GM18507 (cell line): ENCODE measurements at regions not wholly inside any gene's neighbourhood (a gene's known extent, or its start where the extent isn't known, plus 50 kb on each side); places are given as distances from the start of the nearest gene placed in this dataset.

ENCODE experiments used
- DNase-seq: peaks from one replicate; pipeline ENCODE4 v3.0.0; 2011; ENCODE audit warnings: low read depth; ENCODE audit not compliant: insufficient read length; ENCODE audit errors: extremely low spot score
- FAIRE-seq: peaks from 2 replicates; lab custom pipeline; 2011; peaks lifted over from hg19 to GRCh38; lab: Jason Lieb, UNC

DNA sequence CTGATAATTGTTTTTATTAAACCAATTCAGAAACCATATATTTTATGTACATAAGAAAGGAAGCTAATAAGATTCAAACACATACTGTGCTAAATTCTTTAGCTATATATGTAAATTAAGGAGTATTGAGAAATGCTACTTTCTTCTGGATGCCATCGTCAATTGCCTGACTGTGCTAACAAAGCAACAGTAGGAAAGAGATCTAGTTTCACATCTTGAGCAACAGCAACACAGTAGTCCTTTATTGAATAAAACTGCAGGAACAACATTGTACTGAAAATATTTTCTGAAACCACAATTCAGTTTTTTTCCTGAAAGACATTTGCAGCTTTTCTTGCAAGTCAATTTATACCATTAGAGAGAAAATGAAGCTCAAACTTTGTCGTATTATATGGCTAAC is 1404.9 kb upstream of the SLC39A10 start:
- FAIRE-seq (no peak), DNase-seq (no peak)

DNA sequence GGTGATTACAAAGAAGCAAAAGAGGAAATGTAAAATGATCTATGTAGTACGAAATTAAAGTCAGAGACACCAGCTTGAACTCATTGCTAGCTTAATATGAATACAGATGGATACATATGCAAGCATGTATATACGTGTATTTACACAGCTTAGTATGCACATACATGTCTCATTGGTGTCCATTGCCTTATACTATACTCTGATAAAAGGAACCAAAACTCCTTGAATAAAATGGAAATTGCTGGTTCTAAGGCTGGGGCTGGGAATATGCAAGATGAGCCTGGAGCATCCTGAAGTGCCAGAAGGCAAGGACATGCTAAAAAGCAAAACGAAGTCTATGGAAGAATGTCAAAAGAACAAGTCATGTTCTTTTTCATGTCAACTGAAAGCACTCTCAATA is 1424.4 kb upstream of the SLC39A10 start:
- DNase-seq (no peak), FAIRE-seq (no peak)

DNA sequence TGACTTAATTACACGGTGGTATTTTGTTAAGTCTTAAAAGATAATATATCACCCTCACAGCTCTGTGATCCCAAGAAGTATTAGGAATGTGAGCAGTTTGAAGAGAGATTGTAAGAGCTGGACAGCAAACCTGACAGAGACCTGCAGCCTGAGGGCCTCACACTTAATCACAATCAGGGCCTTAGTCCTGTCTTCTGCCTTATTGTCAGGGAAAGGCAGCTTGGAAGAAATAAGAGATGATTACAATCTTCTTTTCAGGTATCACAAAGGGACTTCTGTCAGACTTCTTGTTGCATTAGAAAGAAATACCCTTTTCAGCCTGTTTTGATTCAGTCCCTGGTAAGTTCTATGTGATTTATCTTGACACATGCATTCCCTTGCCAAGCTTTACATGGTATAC is 1433.8 kb upstream of the SLC39A10 start:
- FAIRE-seq, result no peak
- no peak for DNase-seq

DNA sequence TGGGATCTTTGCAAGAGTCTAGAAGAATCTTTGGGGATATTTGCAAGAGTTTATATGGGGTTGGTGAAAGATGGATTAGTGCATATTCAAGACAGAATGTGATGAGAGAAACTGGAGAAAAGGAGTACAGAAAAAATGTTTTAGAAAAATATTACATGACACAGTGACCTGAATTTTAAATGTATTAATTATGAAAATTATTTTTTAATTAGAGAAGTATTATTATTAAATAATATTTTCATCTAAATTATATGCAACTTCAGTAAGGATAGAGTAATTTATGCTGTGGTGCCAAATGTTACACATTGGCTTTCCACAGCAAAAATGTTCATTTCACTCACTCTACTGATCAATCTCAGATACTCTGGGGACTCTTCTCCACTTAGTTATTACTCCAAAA is 1442.8 kb upstream of the SLC39A10 start:
- FAIRE-seq (no peak), DNase-seq (no peak)

DNA sequence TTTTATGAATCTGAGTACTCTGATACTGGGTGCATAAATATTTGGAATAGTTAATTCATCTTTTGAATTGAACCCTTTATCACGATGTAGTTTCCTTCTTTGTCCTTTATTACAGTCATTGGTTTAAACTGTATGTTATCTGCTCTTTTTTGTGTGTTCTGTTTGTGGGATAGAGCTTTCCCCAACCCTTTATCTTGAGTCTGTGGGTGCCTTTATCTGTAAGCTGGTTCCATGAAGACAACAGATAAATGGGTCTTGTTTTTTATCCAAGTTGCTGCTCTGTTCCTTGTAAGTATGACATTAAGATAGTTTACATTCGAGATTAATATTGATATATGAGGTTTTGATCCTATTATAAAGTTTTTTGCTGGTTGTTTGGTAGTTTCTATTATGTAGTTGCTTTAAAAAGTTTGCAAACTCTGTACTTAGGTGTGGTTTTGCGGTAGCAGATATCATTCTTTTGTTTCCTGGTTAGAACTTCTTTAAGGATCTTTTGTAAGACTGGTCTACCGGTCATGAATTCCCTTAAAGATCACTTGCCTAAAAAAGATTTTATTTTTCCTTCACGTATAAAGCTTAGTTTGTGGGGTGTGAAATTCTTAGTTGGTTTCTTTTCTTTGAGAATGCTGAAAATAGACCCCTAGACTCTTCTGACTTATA is 1451.3 kb upstream of the SLC39A10 start:
- no peak for FAIRE-seq

DNA sequence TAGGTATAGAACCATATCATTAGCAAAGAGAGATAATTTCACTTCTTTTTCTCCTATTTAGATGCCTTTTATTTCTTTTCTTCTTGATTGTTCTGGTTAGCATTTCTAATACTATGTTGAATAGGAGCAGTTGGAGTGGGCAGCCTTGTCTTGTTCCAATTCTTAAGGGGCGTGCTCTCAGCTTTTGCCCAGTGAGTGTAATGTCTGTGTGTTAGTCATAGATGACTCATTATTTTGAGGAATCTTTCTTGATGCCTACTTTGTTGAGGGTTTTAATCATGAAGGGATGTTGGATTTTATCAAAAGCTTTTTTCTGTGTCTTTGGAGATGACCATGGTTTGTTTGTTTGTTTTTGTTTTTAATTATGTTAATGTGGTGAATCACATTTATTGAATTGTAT is 1453.1 kb upstream of the SLC39A10 start:
- DNase-seq, result no peak
- FAIRE-seq, result no peak

More for the DNA sequence above, 1451.3 kb upstream of the SLC39A10 start:
- DNase-seq, result no peak

DNA sequence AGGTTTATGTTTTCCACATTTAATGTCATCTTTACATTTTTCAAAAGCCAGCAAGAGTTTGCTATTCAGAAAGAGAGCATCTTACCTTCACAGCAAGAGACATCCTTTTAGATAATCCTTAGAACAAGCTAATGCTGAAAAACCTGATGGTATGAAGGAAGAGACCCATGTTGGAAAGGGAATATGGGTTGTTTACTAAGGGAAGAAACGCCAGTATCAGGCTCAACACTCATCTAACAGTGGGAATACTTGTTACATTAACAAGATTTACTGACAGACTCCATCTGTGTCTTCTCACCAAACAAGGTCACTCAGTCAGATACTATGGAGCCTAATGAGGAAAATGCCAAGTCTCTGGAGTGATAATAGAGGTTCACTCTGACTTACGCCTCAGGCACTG is 1474.1 kb upstream of the SLC39A10 start:
- DNase-seq, result no peak
- no peak for FAIRE-seq

DNA sequence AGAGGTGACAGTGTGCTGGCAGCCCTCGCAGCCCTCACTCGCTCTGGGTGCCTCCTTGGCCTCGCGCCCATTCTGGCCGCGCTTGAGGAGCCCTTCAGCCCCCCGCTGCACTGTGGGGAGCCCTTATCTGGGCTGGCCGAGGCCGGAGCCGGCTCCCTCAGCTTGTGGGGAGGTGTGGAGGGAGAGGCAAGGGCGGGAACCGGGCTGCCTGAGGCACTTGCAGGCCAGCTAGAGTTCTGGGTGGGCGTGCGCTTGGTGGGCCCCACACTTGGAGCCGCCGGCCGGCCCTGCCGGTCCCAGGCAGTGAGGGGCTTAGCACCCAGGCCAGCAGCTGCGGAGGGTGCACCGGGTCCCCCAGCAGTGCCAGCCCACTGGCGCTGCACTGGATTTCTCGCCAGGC is 1480.9 kb upstream of the SLC39A10 start:
- FAIRE-seq, result no peak
- no peak for DNase-seq

DNA sequence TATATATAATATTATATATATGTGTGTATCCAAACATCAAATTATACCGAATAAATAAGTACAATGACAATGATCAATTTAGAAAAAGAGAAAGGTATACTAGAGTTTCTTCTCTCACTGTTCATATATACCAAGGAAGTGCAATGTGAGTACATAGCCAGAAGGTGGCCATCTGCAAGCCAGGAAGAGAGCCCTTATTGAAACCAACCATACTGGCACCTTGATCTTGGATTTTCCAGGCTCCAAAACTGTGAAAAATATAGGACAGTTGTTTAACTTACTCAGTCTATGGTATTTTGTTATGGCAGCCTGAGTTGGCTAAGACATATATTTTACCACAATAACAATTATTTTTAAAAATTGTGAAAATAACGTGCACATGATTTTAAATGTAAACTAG is 1490.2 kb upstream of the SLC39A10 start:
- DNase-seq, result no peak
- FAIRE-seq, result no peak

DNA sequence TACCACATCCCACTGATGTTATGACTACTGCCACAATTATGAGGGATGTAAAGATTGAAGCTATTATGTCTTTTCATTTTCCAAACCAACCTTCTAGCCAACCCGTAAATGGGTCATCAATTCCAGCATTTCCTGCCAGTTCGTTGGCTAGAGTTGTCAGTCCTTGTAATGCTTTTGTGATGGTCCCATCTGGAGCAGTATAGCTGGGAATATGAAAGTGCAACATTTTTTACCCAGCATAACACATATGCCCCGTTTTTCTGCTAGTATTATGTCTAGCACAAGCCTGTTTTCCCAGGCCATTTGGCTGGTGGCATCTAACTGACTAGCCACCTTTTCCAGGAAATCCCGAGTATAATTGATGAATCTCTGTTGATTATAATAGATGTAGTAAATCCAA is 1501.6 kb upstream of the SLC39A10 start:
- DNase-seq, result no peak
- no peak for FAIRE-seq

DNA sequence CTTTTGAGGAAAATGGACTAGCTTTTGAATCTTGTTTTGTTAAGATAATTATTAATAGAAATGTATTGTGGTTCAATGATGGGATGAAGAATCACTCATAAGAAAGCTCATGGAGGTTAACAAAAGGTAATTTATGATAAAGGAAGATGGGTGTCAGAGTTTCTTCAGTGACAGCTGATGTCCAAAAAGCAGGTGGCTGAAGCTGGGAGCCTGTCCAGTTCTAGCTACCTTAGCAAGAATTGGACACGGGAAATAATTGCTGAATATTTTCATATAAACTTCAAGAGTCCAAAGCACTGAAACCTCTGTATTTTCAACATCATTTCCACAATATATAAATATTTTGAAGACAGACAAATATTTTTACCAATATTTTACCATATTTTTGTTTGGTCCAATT is 1505.8 kb upstream of the SLC39A10 start:
- no peak for FAIRE-seq
- DNase-seq, result no peak

DNA sequence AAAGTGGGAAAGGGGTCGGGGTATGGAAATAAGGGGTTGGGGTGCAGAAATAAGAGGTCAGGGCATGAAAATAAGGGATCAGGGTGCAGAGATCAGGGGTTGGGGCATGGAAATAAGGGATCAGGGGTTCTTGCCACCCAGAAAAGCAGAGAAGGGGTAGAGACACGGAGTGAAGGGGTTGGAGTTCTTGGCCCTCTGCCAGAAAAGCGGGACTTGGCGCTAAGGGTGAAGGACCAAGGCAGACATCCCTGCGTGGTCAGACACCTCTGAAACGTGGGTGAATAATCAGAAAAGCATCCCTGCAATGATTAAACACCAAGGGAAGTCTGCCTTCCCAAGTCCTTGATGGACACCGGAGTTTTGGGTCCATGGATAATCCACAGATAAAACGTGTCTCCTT is 1521.6 kb upstream of the SLC39A10 start:
- FAIRE-seq, result no peak

DNA sequence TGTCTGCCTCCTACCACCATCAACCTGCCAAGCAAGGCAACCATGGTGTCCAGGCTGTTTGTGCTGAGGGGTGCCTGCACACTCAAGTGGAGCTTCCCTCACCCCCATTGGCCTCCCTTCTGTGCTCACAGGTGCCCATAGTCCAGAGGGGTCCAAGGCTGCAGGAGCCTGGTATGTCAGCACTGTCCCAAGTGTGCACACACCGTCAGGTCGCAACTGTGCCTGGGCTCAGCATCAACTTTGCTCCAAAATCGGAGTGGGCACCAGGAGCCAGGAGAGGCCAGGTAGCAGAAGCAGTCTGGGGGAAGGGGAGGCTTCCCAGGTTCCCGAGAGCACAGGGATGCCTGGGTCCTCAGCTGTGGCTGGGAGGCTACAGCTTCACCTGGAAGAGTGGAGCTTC is 1528.2 kb upstream of the SLC39A10 start:
- DNase-seq (no peak), FAIRE-seq (no peak)

More for the DNA sequence above, 1521.6 kb upstream of the SLC39A10 start:
- no peak for DNase-seq

DNA sequence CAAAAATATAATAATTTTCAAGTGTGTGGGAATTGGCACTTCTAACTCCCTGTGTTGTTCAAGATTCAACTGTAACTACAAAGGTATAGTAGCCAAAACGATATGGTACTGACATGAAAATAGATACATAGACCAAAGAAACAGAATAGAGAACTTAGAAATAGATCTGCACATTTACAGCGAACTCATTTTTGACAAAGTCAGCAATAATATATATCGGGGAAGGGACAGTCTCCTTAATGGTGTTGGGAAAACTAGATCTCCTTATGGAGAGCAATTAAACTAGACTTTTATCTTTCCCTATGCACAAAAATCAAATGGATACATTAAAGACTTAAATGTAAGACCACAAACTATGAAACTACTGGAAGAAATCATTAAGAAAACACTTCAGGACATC is 1530.6 kb upstream of the SLC39A10 start:
- FAIRE-seq (no peak), DNase-seq (no peak)

DNA sequence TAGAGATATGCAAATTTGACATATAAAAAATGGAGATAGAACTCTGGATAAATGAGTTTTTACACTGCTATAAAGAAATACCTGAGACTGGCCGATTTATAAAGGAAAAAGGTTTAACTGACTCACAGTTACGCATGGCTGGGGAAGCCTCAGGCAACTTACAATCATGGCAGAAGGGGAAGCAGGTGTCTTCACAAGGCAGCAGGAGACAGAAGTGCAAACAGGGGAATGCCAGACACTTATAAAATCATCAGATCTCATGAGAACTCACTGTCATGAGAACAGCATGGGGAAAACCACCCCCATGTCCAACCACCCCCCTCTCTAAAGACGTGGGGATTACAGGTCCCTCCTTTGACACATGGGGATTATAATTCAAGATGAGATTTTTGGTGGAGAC is 1540.2 kb upstream of the SLC39A10 start:
- FAIRE-seq (no peak), DNase-seq (no peak)

DNA sequence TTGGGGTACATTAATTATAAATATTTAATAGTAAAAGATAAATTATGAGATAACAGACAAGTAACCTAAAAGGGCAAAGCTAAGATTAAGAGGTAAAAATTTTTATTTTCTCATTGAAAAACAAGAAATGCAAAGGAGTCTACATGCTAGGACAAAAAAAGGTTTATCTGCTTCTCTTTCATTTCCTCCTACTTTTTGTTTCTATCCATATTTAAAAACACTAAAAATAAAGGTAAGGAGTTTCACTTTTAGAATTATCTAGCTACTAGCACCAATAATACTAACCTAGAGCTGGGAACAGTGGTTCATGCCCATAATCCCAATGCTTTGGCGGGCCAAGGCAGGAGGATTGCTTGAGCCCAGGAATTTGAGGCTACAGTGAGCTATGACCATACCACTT is 1551.7 kb upstream of the SLC39A10 start:
- no peak for DNase-seq
- no peak for FAIRE-seq

DNA sequence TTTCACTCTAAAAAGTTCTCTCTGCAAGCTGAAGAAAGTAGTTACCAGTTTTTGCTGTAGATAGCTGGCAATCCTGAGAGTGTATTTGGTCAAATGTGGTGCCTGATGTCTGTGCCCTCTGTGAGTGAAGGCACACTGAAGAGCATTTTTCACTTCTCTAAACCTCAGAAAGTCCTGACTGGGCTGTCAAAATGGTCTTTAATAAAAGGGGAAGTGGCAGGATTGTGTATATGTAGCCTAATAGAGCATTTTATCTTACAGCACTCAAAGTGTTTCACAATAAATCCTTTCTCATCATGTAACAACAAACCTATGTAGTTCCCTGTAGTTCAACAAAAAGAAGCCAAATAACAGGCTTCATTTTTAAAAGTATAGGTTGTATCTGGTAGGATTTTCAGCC is 1552.3 kb upstream of the SLC39A10 start:
- peak; percentile 83 for FAIRE-seq
- no peak for DNase-seq

DNA sequence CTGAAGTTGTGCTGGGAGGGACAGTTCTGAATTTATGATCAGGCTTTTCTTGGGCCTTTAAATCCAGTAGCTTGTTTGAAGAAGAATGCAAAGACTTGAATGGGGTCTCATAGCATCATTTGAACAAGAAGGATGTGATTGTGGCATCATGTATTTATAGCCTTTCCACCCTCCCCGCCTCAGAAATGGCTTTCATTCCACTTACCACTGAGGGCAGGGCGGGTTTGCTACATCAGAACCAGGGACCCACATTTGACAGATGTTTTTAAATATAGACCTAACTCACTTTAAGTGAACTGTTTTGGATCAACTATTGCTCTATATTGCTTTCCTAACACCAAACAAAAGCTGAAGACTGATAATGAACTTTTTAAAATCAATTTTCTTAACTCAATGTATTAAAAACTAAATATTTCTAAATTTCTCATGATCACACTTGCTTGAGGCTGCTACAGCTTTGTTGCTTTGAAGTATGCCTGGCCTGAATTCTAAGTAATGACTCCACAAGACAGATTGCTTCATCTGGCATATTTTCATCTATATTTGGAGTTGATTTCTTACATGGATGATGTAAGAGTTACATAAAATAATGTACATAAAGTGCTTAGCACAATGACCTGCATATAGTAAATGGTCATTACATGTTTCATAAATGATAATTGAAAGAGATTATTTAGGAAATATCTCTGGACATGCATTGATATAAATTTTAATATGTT is 1552.9 kb upstream of the SLC39A10 start:
- DNase-seq, result no peak
- no peak for FAIRE-seq

DNA sequence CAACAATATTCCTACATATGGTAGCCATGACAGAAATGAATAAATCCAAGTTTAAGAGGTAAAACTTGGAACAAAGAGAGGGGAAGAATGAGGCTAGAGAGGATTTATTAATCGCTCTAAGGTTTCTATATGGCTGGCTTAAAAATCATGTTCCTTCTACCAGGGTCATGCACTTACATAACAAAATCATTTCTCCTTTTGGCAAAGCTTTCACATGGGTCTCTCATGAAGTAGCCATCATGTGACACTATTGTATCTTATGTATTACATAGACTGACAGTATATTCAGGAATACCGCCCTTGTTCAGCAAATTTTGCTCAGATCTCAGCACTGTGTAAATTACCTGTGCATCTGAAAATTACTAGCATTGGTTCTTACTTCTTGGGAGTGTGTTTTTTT is 1554.5 kb upstream of the SLC39A10 start:
- FAIRE-seq (no peak), DNase-seq (no peak)

DNA sequence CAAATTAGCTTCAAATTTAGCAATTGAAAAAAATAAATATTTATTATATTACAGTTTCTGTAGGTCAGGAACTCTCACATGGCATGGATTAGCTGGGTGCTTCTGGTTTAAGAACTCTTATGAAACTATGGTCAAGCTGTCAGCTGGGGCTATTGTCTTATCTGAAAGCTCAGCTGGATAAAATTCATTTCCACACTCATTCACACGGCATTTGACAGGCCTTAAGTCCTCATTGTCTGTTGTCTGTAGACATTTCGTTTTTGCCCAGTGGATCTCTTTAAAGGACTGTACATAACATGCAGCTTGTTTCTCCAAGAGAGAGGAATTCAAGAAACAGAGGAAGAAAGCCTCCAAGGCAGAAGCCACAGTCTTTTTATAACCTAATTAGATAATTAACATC is 1556.8 kb upstream of the SLC39A10 start:
- no peak for DNase-seq
- FAIRE-seq, result no peak

DNA sequence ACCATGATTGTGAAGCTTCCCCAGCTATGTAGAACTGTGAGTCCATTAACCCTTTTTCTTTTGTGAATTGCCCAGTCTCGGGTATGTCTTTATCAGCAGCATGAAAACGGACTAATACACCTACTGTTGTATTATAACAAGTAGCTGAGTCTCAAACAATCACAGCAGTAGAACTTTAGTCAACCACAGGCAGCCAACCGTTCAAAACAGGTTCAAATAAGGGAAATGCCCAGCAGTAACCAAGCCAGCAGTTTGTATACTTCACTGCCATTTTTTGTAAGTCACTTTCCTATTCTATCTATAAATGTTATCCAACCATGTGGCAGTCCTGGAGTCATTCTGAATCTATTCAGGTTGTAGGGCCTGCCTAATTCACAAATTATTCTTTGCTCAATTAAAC is 1560.6 kb upstream of the SLC39A10 start:
- DNase-seq, result no peak
- FAIRE-seq, result no peak
